Neural progenitor cell (in vitro differentiated cells): ENCODE measurements at regions not wholly inside any gene's neighbourhood (a gene's known extent, or its start where the extent isn't known, plus 50 kb on each side); places are given as distances from the start of the nearest gene placed in this dataset.

ENCODE experiments used
- DNase-seq: peaks from one replicate; pipeline ENCODE4 v3.0.0-alpha.2; 2016; ENCODE audit warnings: low spot score
- H2AFZ ChIP-seq: fragments of 200-600 bp; sonication (generic); replicated peaks from 2 replicates; pipeline ENCODE4 v1.6.1; 2016; ENCODE audit warnings: antibody characterized with exemption
- H3F3A ChIP-seq: fragments of 200-600 bp; sonication (generic); 2 replicates; pipeline ENCODE4 v1.6.1; 2016; ENCODE audit warnings: antibody characterized with exemption, low read depth
- H3K27ac ChIP-seq: fragments of 200-600 bp; sonication (generic); 2 replicates; pipeline ENCODE4 v1.5.1; 2016; ENCODE audit warnings: mild to moderate bottlenecking
- H3K27me3 ChIP-seq: fragments of 200-600 bp; sonication (generic); 2 replicates; pipeline ENCODE4 v1.6.1; 2016; ENCODE audit warnings: mild to moderate bottlenecking, moderate library complexity
- H3K36me3 ChIP-seq: fragments of 200-600 bp; sonication (generic); 2 replicates; pipeline ENCODE4 v1.5.1; 2016
- H3K4me1 ChIP-seq: fragments of 200-600 bp; sonication (generic); 2 replicates; pipeline ENCODE4 v1.6.1; 2016; ENCODE audit warnings: mixed run types
- H3K4me2 ChIP-seq: fragments of 200-600 bp; sonication (generic); 2 replicates; pipeline ENCODE4 v1.6.1; 2016
- H3K4me3 ChIP-seq: fragments of 200-600 bp; sonication (generic); 2 replicates; pipeline ENCODE4 v1.5.1; 2016
- H3K79me2 ChIP-seq: fragments of 200-600 bp; sonication (generic); 2 replicates; pipeline ENCODE4 v1.6.1; 2016; ENCODE audit warnings: low read depth
- H3K9ac ChIP-seq: fragments of 200-600 bp; sonication (generic); 2 replicates; pipeline ENCODE4 v1.6.1; 2016
- H3K9me3 ChIP-seq: fragments of 200-600 bp; sonication (generic); 2 replicates; pipeline ENCODE4 v1.5.1; 2016; ENCODE audit warnings: low read depth
- H4K20me1 ChIP-seq: fragments of 200-600 bp; sonication (generic); 2 replicates; pipeline ENCODE4 v1.6.1; 2016; ENCODE audit warnings: low read depth
- H3K27ac Mint-ChIP-seq: 3 replicates; pipeline ENCODE4 v1.8.0; 2021; ENCODE audit warnings: mixed read lengths
- H3K27me3 Mint-ChIP-seq: 2 replicates; pipeline ENCODE4 v1.8.0; 2022; ENCODE audit warnings: low read depth, mild to moderate bottlenecking, inconsistent platforms, moderate library complexity, mixed read lengths; ENCODE audit not compliant: insufficient read depth
- H3K36me3 Mint-ChIP-seq: 3 replicates; pipeline ENCODE4 v1.8.0; 2021; ENCODE audit warnings: mixed read lengths
- H3K4me1 Mint-ChIP-seq: 3 replicates; pipeline ENCODE4 v1.8.0; 2021; ENCODE audit warnings: mixed read lengths
- H3K4me3 Mint-ChIP-seq: 3 replicates; pipeline ENCODE4 v1.8.0; 2021; ENCODE audit warnings: mild to moderate bottlenecking, moderate library complexity, mixed read lengths
- H3K9me3 Mint-ChIP-seq: 3 replicates; pipeline ENCODE4 v1.8.0; 2020; ENCODE audit warnings: mixed read lengths
- EZH2 ChIP-seq: fragments of 200-600 bp; sonication (generic); IDR thresholded peaks from 2 replicates; pipeline ENCODE4 v1.6.1; 2017; ENCODE audit warnings: antibody characterized with exemption, mild to moderate bottlenecking, moderate library complexity
- EZH2phosphoT487 ChIP-seq: fragments of 200-600 bp; sonication (generic); IDR thresholded peaks from 2 replicates; pipeline ENCODE4 v1.6.1; 2017; ENCODE audit warnings: antibody characterized with exemption
- TF ChIP-seq, protein P1 (sequence below): fragments of 200-600 bp; sonication (generic); IDR thresholded peaks from 2 replicates; pipeline ENCODE4 v1.5.1; 2017; ENCODE audit warnings: antibody characterized with exemption, mild to moderate bottlenecking

DNA sequence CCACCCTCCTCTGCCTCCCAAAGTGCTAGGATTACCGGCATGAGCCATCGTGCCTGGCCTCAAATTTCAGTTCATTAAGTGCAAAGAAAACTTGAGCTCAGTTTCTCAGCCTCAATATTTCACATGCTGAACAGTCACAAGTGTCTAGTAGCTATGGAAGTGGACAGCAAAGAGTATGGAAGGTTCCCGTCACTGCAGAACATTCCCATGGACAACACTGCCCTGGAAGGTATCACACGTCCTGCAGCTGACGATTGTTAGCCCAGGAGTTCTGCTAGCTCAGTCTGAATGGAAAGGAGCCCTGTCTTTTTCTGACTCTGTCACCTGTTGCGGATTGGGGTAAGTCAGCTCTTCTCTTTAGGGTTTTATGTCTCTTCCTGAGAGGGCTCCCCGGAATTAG, 86.2 kb upstream of the PTPRM start:
- no peak overlapping the region for H2AFZ ChIP-seq
- H3K27ac ChIP-seq = no peak overlapping the region
- H3F3A ChIP-seq = no peaks in the 10 kb centered on the region
- no peaks in the 10 kb centered on the region for H3K27me3 ChIP-seq
- H3K4me1 ChIP-seq = peaks cover 12% of the 10 kb centered on the region
- Mint-ChIP-seq H3K27ac (no peak overlapping the region), H3K4me1 (peaks cover 13% of the 10 kb centered on the region), H3K27me3 (peaks cover under 1% of the 10 kb centered on the region), H3K36me3 (peaks cover under 1% of the 10 kb centered on the region), H3K9me3 (no peaks in the 10 kb centered on the region), H3K4me3 (no peak overlapping the region)
- no peaks in the 10 kb centered on the region for H3K9me3 ChIP-seq
- no peak for DNase-seq
- H3K4me2 ChIP-seq = no peak overlapping the region
- H3K4me3 ChIP-seq = no peak overlapping the region
- no peaks in the 10 kb centered on the region for H3K79me2 ChIP-seq
- no peaks in the 10 kb centered on the region for H3K36me3 ChIP-seq
- TF ChIP-seq EZH2phosphoT487 (no peak), EZH2 (no peak)
- TF ChIP-seq, protein P1, sequence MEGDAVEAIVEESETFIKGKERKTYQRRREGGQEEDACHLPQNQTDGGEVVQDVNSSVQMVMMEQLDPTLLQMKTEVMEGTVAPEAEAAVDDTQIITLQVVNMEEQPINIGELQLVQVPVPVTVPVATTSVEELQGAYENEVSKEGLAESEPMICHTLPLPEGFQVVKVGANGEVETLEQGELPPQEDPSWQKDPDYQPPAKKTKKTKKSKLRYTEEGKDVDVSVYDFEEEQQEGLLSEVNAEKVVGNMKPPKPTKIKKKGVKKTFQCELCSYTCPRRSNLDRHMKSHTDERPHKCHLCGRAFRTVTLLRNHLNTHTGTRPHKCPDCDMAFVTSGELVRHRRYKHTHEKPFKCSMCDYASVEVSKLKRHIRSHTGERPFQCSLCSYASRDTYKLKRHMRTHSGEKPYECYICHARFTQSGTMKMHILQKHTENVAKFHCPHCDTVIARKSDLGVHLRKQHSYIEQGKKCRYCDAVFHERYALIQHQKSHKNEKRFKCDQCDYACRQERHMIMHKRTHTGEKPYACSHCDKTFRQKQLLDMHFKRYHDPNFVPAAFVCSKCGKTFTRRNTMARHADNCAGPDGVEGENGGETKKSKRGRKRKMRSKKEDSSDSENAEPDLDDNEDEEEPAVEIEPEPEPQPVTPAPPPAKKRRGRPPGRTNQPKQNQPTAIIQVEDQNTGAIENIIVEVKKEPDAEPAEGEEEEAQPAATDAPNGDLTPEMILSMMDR = no peak
- H4K20me1 ChIP-seq = no peaks in the 10 kb centered on the region
- no peak overlapping the region for H3K9ac ChIP-seq

DNA sequence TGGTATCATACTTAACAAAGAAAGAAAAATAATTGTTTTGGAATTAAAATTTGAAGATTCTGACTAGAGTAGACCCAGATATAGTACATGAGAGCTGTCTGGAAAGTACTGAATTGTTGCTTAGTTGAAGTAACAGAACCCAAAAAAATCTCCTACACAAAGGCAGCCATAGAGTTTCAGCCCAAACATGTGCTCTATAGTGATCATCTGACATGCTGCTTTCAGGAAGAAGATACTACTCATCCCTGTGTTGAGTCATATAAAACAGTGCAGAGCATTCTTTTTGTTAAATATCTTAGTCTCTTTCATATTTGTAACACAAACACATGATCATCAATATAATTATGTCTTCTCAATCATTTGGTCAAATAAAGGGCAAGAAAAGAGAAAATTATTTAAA, 84.8 kb upstream of the PTPRM start:
- Histone ChIP-seq H3K27ac (no peak overlapping the region), H3K9me3 (no peaks in the 10 kb centered on the region), H2AFZ (no peak overlapping the region), H3K4me3 (no peak overlapping the region), H3K36me3 (no peaks in the 10 kb centered on the region), H3K79me2 (no peaks in the 10 kb centered on the region), H3K9ac (no peak overlapping the region), H3K4me2 (no peak overlapping the region), H4K20me1 (no peaks in the 10 kb centered on the region), H3K27me3 (no peaks in the 10 kb centered on the region), H3K4me1 (peaks cover 12% of the 10 kb centered on the region), H3F3A (no peaks in the 10 kb centered on the region)
- TF ChIP-seq, protein P1 = no peak
- TF ChIP-seq EZH2phosphoT487 (no peak), EZH2 (no peak)
- Mint-ChIP-seq H3K27ac (no peak overlapping the region), H3K27me3 (peaks cover 2% of the 10 kb centered on the region), H3K4me1 (peaks cover 11% of the 10 kb centered on the region), H3K4me3 (no peak overlapping the region), H3K36me3 (peaks cover 2% of the 10 kb centered on the region), H3K9me3 (no peaks in the 10 kb centered on the region)
- no peak for DNase-seq

DNA sequence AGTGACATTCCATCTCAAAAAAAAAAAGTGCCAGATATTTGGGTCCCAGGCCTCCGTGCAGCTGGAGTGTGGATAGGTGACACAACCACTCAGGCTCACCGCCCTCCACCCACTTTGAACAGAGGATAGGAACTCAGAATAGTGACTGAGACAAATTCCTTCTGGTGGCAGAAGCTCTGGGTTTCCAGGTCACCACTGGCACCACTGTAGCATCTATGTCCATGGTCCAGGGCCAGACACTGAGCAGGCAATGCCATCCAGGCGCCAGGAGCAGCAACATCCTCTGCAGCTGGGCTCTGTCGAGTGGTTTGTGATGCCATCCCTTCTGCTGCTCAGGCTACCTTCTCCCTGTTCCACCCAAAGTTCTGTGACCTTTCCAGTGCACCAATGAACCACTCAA, 81.5 kb upstream of the PTPRM start:
- H3K36me3 ChIP-seq = no peaks in the 10 kb centered on the region
- H3K9me3 ChIP-seq = no peaks in the 10 kb centered on the region
- no peaks in the 10 kb centered on the region for H4K20me1 ChIP-seq
- no peak overlapping the region for H3K4me3 ChIP-seq
- no peak overlapping the region for H3K9ac ChIP-seq
- no peak overlapping the region for H3K4me3 Mint-ChIP-seq
- no peaks in the 10 kb centered on the region for H3K27me3 ChIP-seq
- TF ChIP-seq EZH2phosphoT487 (no peak), EZH2 (no peak)
- TF ChIP-seq, protein P1 = no peak
- peaks cover 2% of the 10 kb centered on the region for H3K36me3 Mint-ChIP-seq
- H2AFZ ChIP-seq = no peak overlapping the region
- H3K4me1 Mint-ChIP-seq = peaks cover 11% of the 10 kb centered on the region
- H3K79me2 ChIP-seq = no peaks in the 10 kb centered on the region
- peaks cover 5% of the 10 kb centered on the region for H3K27me3 Mint-ChIP-seq
- no peak for DNase-seq
- peaks cover 12% of the 10 kb centered on the region for H3K4me1 ChIP-seq
- no peak overlapping the region for H3K4me2 ChIP-seq
- no peaks in the 10 kb centered on the region for H3F3A ChIP-seq
- no peak overlapping the region for H3K27ac Mint-ChIP-seq
- H3K9me3 Mint-ChIP-seq = no peaks in the 10 kb centered on the region
- no peak overlapping the region for H3K27ac ChIP-seq
